GM12874 (cell line): ENCODE measurements at regions not wholly inside any gene's neighbourhood (a gene's known extent, or its start where the extent isn't known, plus 50 kb on each side); places are given as distances from the start of the nearest gene placed in this dataset.

Experiments
- TF ChIP-seq, protein P1 (sequence below): IDR thresholded peaks from 2 replicates; pipeline ENCODE4 v1.5.1; 2011; ENCODE audit warnings: low read depth, mild to moderate bottlenecking, control low read depth, low read length, moderate library complexity; ENCODE audit not compliant: insufficient read depth

DNA sequence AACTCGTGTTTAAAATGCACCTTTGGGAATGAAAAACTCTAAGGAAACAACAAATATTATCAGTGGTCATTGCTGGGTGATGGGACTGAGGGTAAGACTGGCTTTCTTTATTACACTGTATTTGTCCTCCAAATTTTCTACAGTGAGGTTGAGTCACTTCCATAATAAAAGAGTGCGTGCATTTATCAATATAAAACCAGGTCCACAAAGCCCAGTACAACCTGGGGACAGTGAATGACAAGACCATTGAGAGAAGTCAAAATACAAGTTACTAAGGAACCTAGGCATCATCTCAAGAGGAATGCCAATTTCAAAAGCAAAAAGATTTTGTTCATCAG, 76.4 kb downstream of the MAGED4 start:
- TF ChIP-seq, protein P1, sequence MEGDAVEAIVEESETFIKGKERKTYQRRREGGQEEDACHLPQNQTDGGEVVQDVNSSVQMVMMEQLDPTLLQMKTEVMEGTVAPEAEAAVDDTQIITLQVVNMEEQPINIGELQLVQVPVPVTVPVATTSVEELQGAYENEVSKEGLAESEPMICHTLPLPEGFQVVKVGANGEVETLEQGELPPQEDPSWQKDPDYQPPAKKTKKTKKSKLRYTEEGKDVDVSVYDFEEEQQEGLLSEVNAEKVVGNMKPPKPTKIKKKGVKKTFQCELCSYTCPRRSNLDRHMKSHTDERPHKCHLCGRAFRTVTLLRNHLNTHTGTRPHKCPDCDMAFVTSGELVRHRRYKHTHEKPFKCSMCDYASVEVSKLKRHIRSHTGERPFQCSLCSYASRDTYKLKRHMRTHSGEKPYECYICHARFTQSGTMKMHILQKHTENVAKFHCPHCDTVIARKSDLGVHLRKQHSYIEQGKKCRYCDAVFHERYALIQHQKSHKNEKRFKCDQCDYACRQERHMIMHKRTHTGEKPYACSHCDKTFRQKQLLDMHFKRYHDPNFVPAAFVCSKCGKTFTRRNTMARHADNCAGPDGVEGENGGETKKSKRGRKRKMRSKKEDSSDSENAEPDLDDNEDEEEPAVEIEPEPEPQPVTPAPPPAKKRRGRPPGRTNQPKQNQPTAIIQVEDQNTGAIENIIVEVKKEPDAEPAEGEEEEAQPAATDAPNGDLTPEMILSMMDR = no peak

DNA sequence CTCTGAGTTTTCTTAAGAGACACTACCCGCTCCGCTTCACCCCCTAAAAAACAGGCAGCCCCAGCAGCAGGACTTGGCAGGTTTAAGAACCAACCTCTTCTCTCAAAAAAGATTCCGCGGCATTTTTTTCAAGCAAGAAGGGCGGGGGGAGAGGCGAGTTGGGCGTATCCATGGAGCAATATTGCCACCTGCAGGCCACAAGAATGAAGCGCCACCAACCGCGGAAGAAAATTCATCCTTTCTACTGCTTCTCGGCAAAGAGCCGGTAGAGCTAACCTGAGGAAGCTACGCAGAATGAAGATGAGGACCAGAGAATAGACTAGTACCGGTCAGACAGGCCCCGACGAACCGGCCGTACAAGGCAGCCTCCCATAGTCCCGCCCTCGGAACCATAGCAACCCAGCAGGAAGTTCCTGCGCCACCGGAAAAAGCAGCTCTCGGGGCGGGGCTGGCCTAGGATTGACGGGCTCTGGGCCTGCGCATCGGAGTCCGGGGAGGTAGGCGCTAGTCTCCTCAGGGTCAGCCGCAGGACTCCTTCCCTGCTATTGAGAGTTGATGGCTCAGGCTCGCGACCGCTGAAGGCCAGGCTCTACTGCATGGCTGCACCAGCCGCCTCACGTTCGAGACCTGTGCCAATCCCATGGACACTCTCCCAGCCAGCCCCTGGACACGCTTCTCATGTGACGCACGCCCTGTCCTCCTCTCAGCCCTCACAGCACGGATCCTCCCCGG, 76.9 kb downstream of the MAGED4 start:
- TF ChIP-seq, protein P1 = peak; percentile 59

DNA sequence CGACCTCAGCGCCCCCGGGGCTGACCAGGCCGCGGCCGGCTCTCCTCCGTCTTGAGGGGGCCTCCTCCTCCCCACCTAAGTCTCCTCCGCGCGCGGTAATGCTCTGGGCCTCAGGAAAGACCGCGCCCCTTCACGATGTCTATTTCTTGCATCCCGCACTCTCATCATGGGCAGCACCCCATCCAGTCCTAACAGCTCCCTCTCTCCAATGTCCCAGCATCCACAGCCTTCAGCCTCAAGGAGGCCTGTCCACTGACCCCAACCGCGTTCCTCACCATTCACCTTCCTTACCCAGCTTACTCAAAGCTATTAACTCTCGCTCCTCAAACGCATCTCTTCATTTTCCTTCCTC, 77.5 kb downstream of the MAGED4 start:
- TF ChIP-seq, protein P1 = no peak

DNA sequence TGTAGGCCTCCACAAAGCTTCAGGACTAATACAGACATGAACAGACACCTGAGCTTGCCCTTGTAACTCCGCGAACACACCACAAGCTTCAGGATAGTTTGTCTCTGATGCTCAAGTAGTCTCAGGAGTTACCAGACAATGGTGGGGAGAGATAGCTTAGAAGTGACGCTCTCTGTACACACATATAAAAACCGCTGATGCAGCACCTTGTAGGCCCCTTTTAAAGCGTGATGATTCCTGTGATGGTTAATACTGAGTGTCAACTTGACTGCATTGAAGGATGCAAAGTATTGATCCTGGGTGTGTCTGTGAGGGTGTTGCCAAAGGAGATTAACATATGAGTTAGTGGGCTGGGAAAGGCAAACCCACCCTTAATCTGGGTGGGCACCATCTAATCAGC, 78.7 kb downstream of the MAGED4 start:
- TF ChIP-seq, protein P1 = no peak

DNA sequence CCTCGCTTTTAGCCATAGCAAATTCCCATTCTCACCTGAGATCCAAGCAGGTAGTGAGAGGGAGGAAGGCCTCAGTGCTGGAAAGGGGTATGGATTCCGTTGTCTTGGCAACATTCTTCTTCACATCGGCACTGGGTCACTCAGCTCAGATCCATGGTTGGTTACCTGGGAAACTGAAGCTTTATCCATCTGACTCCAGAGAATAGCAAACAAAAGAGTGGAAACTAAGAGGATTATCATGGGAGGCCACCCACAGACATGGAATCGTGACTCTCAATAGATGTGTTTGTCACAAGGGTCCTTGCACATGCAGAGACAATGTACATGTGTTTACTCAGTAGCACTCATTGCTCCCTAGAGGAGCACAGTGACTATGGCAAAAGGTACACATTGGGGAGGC, 81.0 kb downstream of the MAGED4 start:
- TF ChIP-seq, protein P1 = no peak

DNA sequence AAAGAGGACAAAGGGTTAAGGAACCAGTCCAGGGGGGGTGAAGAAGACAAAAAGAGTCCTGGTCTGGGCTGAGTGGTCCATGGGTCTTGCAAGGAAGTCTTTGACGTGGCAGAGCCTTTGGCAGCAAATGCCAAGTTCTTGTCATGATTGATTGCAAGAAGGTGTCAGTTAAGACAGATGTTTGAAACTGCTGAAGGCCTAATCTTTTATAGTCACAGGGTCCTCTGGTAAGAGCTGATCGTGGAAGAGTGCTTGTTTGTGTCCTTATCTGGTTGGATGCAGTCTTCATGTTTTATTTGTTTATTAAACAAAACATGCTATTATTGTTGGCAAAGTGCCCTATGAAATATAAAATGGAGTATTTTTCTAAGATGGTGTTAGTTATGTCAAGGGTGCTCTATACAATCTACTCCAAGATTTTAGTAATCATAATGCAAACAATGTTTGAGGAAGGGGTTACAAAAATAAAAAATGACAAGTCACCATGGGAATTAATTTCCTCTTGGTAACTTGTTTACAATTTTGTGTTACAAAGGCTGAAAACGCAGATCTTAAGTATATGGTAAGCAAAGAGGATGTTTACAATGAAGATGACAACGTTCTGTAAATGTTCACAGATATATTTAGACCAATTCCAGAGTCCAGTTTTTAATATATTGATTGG, 85.9 kb downstream of the MAGED4 start:
- TF ChIP-seq, protein P1 = no peak

DNA sequence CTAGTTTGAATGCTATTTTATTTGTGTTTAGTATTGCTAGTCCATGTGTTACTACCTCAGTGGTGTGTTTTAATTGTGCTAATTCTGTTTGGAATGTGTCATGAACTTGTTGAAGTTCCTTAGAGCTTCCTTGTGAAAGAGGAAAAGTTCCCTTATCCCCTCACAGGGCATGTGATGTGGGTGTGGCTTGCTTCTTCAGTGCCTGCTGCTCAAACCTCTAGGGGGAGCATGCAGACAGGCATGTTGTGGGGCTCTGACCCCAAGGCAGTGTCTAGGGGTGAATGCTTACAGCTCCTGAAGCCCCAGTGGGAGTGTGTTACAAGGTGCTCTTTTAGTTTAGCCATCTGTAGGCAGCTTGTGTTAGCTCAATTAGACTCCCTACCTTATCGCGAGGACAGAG, 86.5 kb downstream of the MAGED4 start:
- TF ChIP-seq, protein P1 = peak; percentile 25; the same call in 1 of the 2 replicates
